IPS-NIHi7 (cell line): ENCODE measurements at regions not wholly inside any gene's neighbourhood (a gene's known extent, or its start where the extent isn't known, plus 50 kb on each side); places are given as distances from the start of the nearest gene placed in this dataset.
"Not testable (repeated sequence)": the region's sequence is repeated elsewhere in the genome, so short reads cannot be mapped to it uniquely, and the experiment has no call there.

Experiments
- DNase-seq: peaks from one replicate; pipeline ENCODE4 v3.0.0; 2012; ENCODE audit warnings: mixed read lengths; ENCODE audit errors: extremely low spot score

DNA sequence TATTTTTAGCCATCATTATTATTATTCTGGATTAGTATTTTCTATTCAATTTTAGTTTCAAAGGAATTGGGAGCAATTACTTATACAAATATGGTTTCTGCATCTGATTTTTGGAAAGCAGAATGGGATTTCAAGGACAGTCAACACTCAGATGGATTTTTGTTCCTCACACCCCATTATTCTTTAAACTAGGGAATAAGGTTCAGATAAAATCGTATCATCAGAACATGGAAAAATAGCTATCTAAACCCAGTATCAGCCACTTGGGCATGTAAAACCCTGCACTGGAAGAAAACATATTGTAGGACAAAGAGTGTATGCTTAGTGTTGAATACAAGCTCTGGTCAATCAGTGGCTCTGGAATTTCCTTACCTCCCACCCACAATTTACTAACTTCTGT, 452.5 kb downstream of the ZNF516 start:
- no peak for DNase-seq

DNA sequence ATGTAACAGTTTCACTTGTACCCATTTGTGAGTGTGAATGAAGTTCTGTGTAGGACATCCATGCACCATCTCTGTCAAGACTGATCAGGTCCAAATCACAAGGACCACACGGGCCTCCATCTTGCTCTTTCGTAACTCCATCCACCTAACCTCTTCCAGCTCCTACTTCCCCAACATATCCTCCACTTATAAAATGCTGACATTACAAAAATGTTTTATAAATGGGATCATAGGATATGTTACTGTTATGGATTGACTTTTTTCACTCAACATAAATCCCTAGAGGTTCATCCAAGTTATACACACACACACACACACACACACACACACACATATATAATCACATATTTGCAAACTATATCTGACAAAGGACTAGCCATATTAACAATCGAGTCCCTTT, 476.8 kb downstream of the ZNF516 start:
- no peak for DNase-seq

DNA sequence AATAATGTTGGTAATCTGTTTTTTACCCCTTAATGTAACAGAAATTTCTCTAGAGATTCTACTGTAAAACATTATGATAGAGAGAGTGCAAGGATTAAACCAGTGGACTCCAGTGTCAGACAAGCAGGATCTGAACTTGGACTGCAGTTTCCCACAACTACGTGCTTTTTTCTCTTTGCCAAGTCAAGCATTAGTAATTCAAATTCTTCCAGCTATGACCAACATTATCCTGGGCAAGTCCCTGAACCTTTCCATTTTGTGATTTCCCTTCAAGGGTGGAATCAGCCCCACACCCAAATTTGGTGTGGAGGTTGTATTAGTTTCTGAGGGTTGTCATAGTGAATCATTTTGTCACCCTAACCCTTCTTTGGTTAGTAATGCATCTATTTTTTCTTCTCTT, 482.0 kb downstream of the ZNF516 start:
- no peak for DNase-seq

DNA sequence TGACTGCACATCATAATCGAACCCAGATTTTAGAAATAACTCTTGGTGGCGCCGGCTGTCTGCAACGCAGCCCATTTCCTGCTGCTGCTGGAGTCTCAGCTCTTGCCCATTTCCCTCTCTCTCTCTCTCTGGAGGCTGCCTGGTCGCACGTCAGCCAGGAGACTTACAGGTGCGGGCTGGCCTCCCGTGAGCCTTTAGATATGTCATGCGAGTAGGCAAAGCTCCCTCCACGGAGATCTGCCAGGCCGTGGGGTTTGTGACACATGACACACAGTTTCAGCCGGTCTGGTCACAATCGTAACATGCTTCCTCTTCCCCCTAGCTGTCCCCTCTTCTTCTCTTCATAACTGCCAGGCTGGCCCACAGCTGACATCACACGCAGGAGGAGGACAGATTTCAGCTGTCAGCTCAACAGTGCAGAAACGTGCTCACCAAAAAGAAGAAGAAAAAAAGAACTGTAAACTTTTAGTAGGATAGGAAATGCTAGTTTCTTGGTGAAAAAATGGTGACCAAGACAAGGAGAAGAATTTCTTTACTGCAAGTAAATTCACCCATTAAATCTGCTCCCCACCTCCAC, 489.3 kb downstream of the ZNF516 start:
- DNase-seq: no peak

DNA sequence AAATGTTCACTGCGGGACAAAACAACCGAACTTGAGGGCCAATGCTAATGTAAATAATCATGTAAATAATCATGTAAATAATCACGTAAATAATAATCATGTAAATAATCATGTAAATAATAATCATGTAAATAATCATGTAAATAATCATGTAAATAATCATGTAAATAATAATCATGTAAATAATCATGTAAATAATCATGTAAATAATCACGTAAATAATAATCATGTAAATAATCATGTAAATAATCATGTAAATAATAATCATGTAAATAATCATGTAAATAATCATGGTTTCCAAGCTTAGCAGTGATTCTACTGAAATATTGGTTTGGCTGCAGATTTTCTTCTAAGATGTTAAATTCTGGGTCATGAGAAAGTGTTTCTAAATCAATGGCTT, 507.1 kb downstream of the ZNF516 start:
- not testable (repeated sequence) for DNase-seq

DNA sequence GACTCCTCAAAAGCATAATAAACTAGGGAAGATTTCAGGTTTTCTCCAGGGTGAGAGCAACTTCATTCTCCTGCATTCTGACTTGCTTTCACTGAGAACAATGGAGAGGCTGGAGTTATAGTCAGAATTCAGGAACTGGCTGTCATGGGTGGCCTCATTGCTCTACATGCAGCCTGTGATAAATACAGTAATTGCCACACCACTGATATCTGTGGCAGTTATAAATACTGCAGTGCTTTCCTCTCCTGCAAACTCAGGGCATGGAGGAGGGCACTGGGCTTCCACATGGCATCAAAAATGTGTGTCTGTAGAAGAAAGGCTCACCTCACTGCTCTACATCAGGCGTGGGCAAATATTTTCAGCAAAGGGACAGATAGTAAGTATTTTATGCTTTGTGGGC, 510.2 kb downstream of the ZNF516 start:
- no peak for DNase-seq

DNA sequence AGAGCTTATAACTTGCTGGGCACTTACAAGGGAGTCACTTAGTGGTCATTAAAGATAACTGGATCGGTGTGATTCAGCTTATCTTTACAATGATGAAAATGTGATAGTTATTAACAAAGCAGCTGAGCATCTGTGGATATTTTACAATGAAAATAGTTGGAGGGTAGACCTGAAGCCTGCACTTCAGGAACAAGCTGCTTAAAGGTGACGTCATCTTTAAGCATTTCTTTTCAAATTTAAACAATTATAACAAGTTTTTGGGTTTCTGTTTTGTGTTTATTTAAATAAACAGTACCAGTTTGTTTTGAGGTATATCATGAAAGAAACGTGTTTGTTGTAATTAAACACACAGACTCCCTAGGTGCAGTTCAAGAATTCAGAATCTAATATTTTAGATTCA, 513.9 kb downstream of the ZNF516 start:
- no peak for DNase-seq

DNA sequence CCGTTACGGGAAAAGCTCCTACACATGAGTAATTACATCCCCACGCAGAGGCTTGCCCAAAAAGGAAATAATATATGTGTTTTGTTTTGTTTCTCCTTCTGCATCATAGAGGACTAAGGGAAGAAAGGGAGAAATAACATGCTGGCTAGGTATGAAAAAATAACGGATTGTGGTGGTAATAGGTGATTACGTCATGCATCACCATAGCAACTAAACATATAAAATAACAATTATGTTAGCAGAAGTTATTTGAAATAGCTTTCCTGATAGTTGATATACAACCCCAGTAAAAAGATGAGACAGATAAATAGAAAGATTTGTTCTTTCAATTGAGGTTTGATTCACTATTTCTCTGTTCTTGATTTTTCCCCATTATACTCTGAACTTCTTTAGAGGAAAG, 518.0 kb downstream of the ZNF516 start:
- DNase-seq: no peak

DNA sequence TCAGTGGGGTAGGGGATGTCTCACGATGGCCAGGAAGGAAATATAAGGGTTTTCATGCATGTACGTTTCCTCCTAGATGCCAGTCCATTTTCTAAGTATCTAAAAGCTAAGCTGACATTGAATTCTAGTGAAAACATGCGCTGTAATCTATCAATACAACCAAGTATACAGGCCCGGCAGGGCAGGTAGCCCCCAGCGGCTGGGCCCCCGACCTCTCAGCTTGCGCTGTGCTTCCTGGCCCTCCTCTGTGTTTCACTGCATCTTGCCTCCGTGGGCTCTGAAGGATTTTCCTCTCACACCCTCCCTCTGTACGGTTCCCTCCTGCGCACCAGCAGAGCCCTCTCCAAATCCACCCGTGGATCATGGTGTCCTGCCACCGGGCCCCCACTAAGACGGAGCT, 524.8 kb downstream of the ZNF516 start:
- DNase-seq: no peak

DNA sequence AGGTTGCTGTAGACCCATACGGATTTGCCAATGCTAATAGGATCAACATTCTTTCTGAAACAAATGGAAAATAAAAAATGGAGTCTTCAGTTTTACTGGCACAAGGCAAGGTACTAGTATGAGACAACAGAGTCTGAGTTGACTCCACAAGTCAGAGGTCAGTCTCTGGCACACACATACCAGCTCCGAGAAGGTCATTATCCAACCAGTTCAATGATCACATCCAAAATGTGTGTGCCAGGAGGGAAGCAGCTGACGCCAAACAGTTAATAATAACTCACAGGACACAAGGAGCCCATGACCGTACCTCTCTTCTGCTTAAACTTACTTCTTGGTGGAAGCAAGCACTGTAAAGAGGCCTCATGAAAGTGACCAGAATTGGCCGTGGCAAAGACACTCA, 528.6 kb downstream of the ZNF516 start:
- DNase-seq: no peak

DNA sequence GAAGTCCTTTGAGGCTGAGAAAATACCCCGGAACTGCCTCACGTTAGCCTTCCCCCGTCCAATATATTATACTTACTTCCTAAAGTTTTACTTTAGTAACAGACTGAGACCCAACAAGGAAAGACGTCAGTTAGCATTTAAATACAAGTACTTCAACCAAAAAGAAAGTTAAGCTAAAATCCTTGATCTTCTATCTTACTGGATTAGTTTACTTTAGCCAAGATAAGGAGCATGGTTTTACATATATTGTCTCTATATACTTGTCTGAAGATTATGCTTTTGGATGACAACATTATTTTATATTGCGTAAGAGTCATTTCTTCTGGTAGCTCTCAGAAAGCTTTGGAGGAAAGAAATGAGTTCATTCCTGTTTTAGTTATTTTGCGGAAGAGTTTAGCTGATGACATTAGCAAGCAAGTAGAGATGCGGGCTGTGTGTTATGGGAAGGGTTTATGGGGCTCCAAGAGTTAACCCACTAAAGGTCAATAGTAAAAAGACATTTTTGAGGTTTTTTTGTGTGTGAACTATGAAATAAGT, 532.9 kb downstream of the ZNF516 start:
- no peak for DNase-seq

DNA sequence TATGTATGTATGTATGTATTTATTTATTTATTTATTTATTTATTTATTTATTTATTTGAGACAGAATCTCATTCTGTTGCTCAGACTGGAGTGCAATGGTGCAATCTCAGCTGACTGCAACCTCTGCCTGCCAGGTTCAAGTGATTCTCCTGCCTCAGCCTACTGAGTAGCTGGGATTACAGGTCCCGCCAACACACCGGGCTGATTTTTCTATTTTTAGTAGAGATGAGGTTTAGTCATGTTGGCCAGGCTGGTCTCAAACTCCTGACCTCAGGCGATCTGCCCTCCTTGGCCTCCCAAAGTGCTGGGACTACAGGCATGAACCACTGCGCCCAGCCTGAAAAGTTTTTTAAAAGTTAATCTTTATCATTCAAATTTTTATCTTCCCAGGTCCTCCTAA, 532.9 kb upstream of the SMIM21 start:
- not testable (repeated sequence) for DNase-seq

DNA sequence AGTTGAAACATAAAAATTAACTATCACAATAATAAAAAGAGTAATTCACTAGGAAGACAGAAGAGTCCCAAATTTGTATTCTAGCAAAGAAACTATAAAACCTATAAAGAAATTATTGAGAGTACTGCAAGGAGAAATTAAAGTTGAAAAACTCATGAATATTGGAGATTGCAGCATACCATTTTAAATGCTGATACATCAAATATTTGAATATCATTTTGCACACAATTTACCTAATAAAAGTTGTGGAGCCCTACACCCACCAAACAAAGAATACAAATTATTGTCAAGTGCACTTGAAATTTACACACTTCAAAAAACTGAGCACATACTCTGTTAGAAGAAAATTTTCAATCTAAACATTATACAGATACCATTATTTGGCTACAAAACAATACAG, 531.6 kb upstream of the SMIM21 start:
- DNase-seq: no peak

DNA sequence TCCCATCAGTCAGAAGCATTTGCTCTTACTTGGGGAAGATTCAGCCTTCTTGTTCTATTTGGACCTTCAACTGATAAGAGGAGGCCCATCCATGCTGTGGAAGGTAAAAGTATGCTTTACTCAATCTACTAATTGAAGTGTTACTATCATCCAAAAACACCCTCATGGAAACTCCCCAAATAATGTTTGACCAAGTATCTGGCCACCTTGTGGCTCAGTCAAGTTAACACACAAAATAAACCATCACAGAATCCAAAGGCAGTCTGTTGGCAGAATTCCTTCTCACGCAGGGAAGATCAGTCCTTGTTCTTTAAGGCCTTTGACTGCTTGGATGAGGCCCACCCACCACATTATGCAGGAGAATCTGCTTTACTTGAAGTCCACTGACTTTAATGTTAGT, 531.2 kb upstream of the SMIM21 start:
- DNase-seq: no peak

DNA sequence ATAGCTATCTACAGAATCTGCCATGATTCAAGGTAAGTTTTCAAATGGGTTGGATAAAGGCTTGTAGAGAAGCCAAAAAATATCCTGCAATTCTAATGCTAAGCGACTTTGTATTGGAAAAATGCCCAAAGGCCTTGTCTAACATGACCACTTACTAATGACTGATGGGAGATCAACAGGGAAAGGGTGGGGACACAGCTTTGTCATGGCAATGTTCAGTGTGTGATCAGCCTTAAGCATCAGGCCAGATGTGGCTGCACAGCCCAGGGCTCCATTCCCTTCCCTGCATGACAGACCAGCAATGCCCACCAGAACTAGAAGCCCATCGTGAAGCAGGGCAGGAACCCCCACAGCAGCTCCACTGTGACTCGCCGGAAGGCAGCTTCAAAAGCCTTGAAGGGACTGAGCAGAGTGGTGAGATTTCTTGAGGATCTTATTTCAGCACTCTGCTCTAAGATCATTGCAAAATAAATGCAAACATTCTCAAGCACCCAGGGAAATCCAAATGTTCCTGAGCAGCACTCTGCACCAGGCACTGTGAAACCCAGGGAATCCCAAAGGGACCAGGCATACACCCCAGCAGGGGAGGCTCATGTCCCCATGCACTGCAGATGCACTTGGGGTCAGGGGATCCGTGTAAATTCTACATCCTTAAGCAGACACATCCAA, 517.9 kb upstream of the SMIM21 start:
- DNase-seq: no peak

DNA sequence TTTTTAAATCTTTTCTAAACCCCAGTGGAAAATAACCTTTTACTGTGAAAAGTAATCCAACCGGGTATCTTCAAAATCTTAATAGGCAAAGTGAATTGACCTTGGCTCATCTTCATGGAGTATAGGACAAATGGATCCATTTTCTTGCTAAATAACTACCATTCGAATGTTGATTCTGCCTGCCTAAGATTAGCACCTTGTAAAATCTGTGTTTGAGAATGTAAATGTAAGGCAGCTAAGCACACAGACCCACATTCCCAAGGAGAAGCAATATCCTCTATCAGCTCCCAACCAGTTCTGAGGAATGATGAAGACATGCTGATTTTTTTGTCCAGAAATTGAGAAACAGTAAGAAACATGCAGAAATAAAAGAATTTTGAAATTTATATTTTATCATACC, 509.8 kb upstream of the SMIM21 start:
- peak; percentile 35 for DNase-seq

DNA sequence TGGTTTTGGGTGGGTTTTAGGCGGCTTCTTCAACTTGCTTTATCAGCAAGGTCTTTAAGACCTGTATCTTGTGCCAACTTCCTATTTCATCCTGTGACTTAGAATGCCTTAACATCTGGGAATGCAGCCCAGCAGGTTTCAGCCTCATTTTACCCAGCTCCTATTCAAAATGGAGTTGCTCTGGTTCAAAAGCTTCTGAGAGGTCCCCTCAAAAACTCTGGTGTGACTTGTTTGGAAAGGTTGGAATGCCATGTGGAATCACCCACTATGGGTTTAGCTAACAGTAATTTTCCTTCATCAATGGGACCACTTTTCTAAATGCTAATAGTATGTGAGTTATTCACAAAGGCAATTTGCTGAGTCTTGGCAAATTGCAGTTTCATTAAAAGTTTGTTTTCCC, 509.4 kb upstream of the SMIM21 start:
- no peak for DNase-seq

DNA sequence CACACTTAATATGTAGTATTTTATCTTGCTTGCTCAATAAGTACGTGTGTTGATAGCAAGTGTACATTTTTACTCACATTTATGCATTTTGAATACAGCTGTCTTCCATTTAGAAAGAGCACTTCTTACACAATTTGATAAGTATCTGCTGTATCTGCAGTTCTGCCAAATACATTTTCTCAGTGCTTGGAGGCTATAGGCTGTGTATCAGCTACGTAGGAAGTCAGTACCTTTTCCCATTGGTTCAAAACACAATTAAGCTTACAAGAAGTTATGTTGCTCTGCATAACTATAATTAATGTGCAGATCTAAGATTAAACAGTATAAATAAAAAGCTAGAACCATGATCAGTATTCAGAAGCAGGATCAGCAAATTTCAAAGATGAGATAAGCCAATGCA, 503.6 kb upstream of the SMIM21 start:
- no peak for DNase-seq

DNA sequence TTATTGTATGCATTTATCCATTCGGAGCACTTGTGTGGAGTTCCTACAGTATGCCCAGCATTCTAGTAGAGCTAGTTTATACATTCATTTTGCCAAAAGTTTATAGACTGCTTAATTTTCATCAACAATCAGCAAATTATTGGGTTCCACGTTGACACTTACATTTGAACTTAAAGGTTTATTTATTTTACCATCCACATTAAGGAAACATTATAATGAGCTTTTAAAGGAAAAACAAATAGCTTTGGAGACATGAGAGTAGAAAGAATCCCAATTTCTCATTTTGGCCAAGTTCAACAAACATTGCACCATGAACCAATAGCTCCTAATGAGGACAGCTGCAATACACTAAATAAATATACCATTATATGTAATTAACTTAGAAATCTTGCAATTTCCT, 501.2 kb upstream of the SMIM21 start:
- DNase-seq: no peak

DNA sequence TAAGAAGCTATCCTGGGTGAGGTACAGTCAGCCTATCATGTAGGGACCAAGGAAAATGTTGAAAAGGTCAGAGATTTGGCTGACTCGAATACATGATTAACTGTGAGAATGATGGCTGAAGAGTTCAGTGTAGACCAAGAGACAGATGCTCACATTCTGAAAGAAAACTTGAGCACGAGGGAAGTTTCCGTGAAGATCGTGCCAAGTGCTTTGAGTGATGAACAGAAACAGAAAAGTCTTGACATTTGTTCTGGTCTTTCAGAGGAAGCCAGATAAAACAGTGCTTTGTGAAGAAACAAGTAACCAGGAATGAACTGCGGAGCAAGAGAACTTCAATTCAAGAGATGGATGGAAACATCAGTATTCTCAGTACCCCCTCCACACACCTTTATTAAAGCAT, 500.3 kb upstream of the SMIM21 start:
- DNase-seq: no peak

DNA sequence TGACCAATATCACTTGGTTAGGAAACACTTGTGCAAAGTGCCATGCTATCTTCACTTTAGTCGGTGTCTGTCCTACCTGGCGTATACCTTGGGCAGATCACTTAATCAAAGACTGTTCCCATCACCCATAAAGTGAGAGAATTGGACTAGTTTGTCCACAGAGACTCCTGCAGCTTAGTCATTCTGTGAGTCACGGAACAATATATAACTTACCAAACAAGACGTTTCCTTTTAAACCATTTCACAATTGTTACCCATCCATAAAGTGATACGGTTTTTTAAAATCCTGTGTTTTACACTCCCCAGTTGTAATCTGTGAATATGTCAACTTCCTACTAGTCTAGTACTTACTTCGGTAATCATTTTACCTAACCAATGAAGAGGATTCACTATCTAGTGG, 499.3 kb upstream of the SMIM21 start:
- no peak for DNase-seq

DNA sequence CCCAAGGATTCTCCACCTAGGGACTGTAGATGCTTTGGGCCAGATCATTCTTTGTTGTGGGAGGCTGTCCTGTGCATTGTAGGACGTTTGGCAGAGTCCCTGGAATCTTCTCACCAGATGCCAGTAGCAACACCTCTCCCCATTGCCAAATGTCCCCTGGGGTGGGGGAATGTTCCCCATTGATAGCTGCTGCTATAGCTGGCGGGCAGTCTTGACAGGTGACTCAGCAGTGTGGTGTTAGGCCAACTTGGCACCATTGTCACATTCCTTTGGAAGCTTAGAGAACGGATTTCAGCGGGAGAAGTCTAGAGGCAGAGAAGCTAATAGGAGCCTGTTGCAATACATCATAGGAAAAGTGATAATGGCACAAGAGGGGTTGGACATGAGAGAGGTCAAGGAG, 495.7 kb upstream of the SMIM21 start:
- DNase-seq: no peak

DNA sequence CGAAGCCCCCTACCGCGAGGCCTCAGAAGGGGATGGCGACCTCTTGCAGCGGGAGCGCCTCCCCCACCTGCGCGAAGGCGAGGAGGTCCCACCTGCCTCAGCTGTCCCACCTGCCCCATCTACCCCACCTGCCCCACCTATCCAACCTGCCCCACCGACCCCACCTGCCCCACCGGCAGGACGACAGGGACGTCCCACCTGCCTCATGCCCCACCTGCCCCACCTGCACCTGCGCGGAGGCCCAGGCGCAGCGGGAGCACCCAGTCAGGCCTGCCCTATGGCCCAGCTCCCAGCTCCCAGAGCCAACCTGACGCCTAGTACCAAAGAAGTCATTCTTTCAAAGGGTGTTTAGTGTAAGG, 489.1 kb upstream of the SMIM21 start:
- DNase-seq: no peak
